Activated CD4-positive, alpha-beta T cell treated with anti-CD3 and anti-CD28 coated beads for 4 hours (primary cell): ENCODE measurements at regions not wholly inside any gene's neighbourhood (a gene's known extent, or its start where the extent isn't known, plus 50 kb on each side); places are given as distances from the start of the nearest gene placed in this dataset.

Experiments used
- DNase-seq, 2 donors: peaks; one replicate each; pipeline ENCODE4 v3.0.0-alpha.2; 2020

GRCh38 chr10:117674201-117674600 is 131.7 kb downstream of the EMX2 start:
- DNase-seq, result no peak

GRCh38 chr10:117674646-117675045 is 132.1 kb downstream of the EMX2 start:
- no peak for DNase-seq

DNA sequence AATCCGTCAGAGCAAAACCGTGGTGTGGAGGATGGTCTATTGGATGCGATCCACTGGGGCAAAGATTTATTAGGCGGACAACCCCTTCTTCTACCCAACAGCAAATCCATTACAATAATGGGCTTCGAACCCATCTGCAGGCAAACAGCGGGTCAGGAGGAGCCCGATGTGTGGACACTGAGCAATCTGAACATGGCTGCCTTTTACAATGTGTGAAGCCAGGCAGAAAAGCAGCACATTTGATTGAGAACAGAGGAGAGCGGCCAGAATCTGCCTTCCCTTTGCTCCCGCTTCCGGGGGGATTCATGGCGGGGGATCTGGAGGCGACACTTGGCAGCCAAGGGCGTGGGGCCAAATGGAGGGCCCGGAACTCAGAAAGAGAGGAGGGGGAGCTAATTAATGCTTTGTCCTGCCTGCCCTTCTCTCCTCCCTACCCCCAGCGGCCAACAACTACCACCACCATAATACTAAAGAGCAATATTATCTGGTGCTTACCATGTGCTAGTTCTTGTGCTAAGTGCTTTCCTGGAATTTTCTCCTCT is 133.0 kb downstream of the EMX2 start:
- DNase-seq, result no peak

DNA sequence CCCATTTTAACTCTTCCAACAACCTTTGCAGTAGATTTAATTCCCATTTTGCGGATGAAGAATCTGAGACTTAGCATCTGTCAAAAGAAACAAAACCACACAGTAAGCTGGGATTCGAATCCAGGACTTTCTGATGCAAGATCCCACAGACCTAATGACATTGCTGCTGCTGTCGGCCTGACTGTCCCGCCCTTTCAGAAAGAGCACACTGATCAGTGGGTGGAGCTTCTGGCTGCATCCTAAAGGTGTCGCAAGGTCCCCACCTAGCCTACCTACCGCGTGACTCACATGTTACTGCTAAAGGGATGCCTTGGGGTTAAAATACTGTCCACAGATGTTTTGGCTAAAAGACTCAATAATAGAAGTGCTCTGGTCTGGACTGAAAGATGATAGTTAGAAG is 134.7 kb downstream of the EMX2 start:
- no peak for DNase-seq

DNA sequence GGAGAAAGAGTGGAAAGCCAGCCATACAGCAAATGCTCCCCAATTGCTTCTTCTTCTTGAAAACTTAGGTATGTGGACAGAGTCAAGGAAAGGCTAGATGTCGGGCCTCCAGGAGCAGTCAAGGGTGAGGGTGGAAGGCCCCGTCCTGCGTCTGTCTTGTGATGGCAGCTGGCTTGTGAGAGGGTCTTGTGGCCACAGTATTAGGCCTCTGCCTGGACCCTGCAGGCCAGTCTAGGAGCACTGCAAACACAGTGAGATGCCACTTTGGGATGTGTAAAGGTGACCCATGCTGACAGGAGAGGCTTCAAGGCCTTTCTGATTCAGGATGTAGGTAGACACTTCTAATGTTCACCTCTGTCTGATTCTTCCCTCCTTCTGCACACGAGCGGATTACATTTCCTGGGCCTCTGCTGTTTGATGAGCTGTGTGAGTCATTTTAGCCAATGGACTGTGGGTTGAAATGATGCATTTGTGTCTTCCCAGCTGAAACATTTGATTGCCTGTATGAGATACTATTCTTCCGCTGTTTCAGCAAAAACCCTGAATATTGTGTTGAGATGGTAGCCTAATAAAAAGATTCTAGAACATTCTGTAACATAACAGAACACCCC is 135.4 kb downstream of the EMX2 start:
- no peak for DNase-seq

DNA sequence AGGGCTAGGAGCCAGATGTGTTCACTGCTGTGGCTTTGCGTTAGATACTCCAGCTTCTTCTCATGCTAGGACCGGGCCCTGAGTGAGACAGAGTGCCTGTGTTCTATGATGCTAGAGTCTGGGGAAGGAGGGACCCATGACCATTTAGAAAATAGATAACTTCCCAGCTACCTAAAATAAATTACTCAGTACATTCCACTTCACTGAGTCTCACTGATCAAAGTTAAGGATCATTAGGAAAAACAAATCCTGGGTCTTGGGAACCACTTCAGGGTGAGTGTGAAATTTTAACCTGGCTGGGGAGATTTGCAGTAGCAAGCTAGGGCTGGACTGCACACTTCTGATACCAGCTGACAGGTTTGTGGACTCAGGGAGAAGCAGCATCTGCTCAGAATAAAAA is 138.1 kb downstream of the EMX2 start:
- no peak for DNase-seq

- no peak for DNase-seq
Measured at GRCh38 chr10:117681104-117681503, 138.6 kb downstream of the EMX2 start.

- no peak for DNase-seq
Measured at GRCh38 chr10:117684046-117684610, 141.6 kb downstream of the EMX2 start.

GRCh38 chr10:117684672-117685211 is 142.2 kb downstream of the EMX2 start:
- DNase-seq, result no peak

DNA sequence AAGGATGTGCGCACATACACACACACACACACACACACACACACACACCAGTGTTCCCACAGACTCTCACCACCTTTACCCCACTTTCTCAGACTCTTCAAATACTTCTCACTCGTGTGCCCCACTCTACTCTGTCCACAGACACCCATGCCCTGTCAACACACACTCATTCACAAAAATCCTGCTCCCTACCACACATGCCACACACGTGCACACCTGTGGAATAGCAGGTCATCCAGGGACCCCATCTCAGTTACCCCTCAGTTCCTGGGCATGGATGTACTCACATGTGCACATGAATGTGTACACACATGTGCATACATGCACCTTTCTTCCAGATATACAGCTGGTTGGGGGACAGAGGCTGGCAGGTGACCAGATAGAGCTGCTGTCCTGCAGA is 142.9 kb downstream of the EMX2 start:
- no peak for DNase-seq

DNA sequence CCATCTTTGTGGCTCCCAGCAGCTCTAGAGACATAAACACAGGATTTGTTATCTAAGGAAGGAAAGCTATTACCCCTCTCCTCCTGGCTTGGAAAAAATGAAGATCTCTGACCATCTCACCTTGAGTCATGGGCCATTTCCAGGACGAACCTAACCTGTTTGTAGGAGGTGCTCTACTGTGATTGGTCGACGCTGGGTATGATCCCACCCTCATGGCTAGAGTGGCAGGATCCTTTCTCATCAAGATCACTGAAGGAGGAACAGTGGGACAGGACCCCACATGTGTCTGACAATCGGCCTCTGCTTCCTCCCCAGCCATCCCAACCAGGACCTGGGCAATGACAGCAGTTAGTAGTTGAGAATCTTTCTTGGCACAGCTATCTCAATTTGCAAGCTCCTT is 144.1 kb downstream of the EMX2 start:
- no peak for DNase-seq

- no peak for DNase-seq
Measured at GRCh38 chr10:117688358-117688757, 145.8 kb downstream of the EMX2 start.

DNA sequence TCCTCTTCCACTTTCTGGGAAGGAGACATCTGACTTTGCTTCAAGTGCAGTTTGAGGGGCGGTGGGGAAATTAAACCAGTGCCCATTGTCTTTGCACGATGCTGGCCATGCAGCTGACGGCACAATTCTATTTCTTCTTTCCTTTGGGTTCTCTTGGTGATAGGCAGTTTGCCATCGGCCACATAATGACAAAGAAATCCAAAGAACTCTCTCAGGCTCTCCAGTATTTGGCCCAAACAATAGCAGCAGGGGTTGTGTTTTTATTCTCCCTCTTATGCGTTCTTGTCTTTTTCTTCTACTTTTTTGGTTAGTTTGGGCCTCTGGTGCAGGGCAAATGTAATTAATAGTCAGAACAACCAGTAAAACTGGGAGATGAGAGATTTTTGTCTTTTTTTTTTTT is 147.0 kb downstream of the EMX2 start:
- no peak for DNase-seq

DNA sequence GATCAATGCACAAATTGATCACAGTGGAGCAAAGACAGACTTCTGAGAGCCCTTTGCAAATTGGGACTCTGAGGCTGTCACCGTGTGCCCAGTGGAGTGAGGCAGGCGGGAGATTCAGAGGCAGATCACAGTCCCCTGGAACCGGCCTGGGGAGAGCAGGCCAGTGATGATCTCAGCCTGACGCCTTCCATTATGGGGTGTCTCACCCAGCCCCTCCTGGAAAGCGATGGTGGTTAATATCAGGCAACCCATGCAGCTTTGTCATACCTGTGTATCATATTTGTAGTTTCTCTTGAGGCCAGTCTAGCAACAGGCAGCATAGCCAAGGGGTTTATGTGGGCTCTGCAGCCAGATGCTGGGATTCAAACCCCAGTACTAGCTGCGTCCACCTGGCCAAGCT is 147.8 kb downstream of the EMX2 start:
- no peak for DNase-seq

GRCh38 chr10:117694190-117694589 is 151.6 kb downstream of the EMX2 start:
- no peak for DNase-seq

- no peak for DNase-seq
Measured at GRCh38 chr10:117697402-117697801, 154.9 kb downstream of the EMX2 start.

DNA sequence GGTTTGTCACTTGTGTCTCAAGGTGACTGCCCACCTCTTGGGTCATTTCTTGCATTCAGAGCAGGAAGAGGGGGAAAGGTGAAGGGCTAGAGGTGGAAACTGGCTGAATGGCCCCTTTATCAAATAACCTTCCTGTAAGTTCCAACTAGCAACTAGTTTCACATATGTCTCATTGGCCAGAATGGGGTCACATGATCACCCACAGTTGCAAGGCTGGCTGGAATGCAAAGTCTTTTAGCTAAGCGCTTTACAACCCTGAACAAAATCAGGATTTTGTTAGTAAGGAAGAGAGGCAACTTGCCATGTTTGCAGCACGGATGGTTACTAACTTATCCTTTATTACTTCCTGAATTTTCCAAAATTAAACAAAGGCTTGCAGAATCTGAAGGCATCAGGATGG is 156.3 kb downstream of the EMX2 start:
- DNase-seq, result no peak

DNA sequence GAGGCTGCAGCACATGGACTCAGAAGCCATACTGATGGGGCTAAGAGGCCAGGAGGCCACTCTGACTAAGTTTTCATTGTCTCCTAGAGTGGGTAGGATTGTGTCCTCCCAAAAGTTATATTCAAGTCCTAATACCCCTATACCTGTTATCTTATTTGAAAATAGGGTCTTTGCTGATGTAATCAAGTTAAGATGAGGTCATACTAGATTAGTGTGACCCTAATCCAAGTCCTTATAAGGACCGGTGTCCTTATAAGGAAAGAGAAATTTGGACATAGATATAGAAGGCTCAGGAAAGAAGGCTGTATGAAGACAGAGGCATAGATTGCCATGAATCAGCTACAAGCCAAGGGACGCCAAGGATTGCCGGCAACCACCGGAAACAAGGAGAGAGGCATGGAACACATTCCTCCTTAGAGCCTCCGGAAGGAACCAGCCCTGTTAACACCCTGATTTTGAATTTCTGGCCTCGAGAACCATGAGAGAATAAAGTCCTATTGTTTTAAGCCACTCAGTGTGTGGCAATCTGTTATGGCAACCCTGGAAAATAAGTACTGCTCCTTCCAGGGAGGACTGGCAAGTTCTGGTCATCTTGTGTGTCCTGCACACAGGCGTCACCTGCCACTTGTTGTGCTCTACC is 157.0 kb downstream of the EMX2 start:
- DNase-seq, result no peak

- DNase-seq, result no peak
Measured at GRCh38 chr10:117710181-117710798, 167.7 kb downstream of the EMX2 start.

GRCh38 chr10:117716889-117717288 is 174.3 kb downstream of the EMX2 start:
- no peak for DNase-seq

DNA sequence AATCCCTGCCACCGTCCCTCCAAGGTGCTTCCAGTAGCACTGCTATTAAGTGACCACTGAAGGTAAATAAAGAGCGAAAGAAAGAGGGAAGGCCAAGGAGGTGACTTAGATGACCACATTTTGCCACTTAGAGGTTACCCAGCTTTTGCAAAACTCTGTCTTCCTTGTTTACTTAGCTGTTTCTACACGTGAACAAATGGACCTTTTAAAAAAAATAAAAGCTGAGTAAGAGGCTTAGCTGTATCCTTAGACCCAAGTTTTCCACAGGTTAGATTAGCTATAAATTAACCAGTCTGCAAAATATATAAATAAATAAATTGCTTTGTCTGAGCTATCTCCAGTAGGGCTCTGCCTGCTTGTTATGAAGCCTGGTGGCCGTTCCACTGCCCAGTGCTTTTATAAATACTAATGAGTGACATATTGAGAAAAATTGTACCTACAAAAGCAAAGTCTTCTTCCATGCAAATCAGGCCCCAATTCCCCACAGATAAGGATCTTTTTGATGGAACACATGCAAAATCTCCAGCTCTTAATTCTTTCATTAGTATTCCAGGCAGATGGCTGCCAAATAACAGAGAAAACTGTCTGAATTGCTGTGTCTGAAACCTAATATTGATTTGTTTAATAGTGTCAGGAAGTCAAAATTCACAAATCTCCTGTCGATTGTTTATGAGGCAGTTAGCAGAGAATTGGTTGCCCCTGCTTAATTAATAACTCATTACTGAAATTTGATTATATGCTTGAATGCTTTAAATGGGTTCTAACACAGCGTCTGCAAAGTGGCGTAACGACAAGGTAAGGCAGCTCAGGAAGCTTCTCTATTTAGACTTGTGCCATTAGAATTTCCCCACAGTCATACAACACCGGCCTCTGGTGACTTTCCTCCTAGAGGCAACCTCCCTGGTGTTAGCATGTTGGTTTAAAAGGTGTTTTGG is 176.7 kb downstream of the EMX2 start:
- DNase-seq, result no peak
